A172 (cell line): ENCODE measurements at regions not wholly inside any gene's neighbourhood (a gene's known extent, or its start where the extent isn't known, plus 50 kb on each side); places are given as distances from the start of the nearest gene placed in this dataset.
"Not testable (repeated sequence)": the region's sequence is repeated elsewhere in the genome, so short reads cannot be mapped to it uniquely, and the experiment has no call there.

Source experiments
- DNase-seq: peaks from one replicate; pipeline ENCODE4 v3.0.0-alpha.2; 2015; ENCODE audit warnings: low spot score

GRCh38 chr6:144653885-144654505 is 368.9 kb downstream of the UTRN start:
- no peak for DNase-seq

DNA sequence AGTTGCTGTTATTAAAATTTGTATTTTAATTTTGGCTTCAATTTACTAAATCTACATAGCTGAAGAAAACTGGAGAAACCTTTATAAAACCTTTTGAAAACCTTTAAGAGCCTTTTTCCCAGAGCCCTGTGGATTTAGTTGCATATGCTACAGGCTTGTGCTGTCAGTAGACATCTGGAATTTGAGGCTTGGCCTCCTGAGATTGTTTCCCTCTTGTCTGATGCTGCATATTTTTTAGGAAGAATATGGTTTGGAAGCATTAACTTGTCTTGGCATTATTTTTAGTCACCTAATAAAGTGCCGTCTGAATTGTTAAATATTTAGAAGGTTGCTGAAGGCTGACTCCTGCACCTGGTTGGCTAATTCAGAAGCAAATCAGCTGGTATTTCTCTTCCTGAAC is 369.4 kb downstream of the UTRN start:
- DNase-seq, result no peak

DNA sequence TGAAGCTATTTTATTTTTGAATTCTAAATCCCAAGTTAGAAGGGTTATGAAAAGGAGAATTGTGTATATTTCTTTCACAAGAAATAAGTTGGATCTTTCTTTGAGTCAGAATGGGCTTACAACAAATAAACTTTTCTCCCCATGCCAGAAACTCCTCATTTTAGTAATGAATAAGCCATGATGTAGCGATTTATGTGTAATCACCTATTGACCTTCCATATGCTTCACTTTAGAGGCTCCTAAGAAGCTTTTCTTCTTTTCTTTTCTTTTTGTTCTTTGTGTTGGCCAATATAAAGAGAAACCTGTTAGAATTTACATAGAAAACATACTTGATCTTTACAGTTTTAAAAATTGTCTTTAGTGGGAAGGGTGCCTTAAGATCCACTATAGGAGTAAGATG is 370.2 kb downstream of the UTRN start:
- DNase-seq, result no peak

- DNase-seq, result no peak
These were observed 372.6 kb downstream of the UTRN start for GRCh38 chr6:144657691-144658090.

DNA sequence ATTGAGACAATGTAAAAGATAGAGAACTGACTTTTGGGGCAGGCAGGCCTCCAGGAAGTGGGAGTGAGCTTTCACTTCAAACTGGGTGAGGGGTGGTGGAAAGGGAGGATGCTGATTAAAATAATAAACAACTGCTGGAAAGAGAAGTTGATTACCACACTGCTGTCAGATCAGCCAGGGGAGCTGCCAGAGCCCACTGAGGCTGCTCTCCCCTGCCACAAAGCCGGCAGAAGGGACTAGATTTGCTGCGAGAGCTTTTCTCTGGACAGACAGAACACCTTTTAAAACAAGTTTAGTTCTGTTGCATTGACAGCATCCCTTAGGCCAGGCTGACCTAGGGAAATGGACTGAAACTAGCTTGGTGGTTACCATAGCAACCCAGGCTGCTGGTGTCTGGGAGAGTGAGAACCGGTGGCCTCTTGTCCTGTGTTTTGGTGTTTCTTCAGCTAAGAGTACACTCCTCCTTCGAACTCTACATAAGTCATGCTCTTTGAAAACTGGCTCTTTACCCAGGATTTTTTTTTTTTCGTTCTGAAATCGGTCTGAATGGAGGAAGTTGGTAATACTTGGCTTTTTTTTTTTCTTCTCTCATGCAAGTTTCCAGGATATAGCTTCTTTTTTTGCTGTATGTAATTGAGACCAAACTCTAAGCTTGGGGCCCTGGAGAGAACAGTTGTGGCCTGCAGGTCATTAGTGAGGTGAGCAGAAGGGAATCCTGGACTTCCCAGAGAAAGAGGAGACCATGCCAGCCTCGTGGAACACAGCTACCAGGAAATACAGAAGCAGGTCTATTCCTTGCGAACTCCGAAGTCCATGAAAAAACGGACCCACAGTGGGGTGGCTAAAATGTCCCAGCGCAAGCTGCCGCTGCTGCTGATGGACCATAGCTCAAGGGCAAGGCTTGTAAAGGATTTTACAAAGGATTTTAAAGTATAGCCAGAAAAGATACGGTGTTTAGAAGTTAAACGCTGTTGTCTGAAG is 374.4 kb downstream of the UTRN start:
- no peak for DNase-seq

- DNase-seq, result no peak
These were observed 375.5 kb downstream of the UTRN start for GRCh38 chr6:144660561-144661115.

DNA sequence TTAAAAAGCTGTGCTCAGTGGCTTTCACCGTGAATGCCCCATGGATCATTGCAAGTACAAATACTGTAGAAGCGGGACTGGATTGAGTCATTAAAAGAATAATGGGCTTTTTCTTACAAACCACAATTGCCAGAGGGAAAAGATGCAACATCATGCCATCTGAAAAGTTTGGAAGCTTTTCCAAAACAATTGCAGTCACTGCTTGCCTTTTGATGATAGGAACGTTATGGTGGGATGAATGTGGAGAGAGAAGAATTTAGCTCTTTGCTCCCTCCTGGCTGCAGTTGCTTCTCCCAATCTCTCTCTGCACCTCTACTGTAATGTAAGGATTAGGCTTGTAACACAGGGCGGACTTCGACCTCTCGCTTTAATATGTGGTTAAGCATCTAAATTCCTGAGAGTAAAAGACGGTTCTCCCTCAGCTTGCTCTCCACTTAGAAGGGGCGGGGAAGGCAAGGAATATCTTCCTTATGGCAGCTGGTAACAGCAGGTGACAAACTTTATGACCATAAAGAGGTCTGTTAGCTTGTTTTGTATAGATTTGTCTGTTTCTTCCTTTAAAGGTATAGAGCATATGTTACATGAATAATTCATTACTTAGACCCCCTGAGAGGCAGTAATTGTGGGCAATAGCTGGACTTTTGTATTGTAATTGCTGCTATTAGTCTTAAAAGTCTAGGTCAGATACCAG is 376.1 kb downstream of the UTRN start:
- DNase-seq, result peak; percentile 21

DNA sequence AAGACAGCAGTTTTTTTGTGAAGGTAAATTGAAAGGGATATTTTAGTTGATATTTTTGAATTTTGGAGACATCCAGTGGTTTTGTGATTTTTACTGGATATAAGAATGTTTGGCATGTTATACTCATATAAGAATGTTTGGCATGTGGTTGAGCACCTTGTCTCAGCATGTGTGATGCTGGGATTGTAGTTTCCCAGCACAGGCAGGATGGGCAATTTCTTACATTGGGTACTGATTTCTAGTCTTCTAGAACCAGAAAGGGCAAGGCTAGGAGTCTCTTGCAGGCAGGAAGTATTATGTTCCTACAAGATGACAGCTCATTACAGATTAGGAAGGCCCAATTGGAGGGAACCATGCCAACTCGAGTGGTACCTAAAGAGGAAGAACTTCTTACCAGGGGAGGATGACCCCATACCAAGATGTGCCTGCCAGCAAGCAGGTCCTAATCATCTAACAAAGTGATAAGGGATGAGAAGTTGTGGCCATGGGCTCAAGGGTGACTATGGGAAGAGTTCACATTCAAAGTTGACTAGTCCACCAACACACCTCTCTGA is 377.8 kb downstream of the UTRN start:
- no peak for DNase-seq

DNA sequence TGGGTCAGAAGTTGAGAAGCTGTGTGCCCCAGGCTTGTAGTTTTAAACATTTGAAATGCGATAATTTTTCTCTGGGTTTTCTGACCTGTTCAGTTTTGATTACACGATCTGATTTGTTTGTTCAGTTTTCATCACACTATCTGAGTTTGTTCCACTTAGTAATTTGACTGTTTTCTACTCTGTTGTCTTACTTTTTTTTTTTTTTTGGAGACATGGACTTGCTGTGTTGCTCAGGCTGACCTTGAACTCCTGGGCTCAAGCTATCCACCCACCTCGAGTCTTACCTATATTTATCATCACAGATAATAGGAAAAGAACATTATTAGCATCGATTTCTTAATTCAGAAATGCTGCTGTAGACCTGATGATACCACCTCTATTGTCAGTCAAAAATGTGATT is 379.1 kb downstream of the UTRN start:
- no peak for DNase-seq

DNA sequence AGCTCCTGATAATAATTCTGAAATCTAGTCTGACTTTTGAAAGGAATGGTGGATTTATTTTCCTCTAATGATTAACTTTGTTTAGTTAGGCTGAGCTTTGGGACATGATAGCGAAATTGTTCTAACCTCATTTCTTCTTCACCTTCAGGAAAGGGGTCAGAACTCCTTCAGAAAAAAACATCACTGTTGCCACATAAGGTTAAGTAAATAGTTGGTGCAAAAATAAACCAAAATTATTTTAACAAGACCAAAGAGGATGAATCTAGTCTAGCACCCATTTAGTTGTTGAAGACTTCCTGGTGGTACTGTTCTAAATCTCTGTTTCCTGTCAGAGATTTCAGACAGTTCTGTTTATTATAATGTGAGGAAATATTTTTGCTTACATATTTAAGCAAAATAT is 379.8 kb downstream of the UTRN start:
- DNase-seq, result no peak

- no peak for DNase-seq
These were observed 380.9 kb downstream of the UTRN start for GRCh38 chr6:144665932-144666450.

DNA sequence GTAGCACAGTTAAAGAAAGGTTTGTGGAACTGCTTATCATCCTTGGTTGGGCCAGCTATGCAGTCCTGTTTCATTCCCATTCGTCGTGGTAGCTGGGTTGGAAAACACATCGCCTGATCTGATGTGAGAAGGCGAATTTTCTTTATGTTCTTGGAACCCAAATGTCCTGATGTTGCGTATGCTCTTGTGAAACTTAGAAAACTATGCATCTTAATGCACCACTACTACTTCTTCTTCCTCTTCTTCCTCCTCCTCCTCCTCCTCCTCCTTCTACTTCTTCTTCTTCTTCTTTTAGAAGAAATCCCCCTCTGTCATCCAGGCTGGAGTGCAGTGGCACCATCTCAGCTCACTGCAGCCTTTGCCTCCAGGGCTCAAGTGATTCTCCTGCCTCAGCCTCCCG is 381.6 kb downstream of the UTRN start:
- no peak for DNase-seq

- no peak for DNase-seq
These were observed 382.7 kb downstream of the UTRN start for GRCh38 chr6:144667532-144668503.

GRCh38 chr6:144670259-144670658 is 385.1 kb downstream of the UTRN start:
- DNase-seq, result not testable (repeated sequence)

GRCh38 chr6:144673807-144674206 is 388.7 kb downstream of the UTRN start:
- DNase-seq, result no peak

GRCh38 chr6:144675231-144675861 is 390.2 kb downstream of the UTRN start:
- DNase-seq, result no peak

GRCh38 chr6:144676310-144676709 is 391.2 kb downstream of the UTRN start:
- not testable (repeated sequence) for DNase-seq

DNA sequence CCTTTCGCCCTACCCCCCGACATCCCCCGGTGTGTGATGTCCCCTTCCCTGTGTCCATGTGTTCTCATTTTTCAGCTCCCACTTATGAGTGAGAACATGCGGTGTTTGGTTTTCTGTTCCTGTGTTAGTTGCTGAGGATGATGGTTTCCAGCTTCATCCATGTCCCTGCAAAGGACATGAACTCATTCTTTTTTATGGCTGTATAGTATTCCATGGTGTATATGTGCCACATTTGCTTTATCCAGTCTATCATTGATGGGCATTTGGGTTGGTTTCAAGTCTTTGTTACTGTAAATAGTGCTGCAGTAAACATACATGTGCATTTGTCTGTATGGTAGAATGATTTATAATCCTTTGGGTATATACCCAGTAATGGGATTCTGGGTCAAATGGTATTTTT is 392.1 kb downstream of the UTRN start:
- DNase-seq, result not testable (repeated sequence)

- no peak for DNase-seq
These were observed 393.7 kb downstream of the UTRN start for GRCh38 chr6:144678844-144679243.

- no peak for DNase-seq
These were observed 396.2 kb downstream of the UTRN start for GRCh38 chr6:144681334-144681733.
